Spleen (tissue), 11 donors: ENCODE measurements at regions not wholly inside any gene's neighbourhood (a gene's known extent, or its start where the extent isn't known, plus 50 kb on each side); places are given as distances from the start of the nearest gene placed in this dataset.

ENCODE experiments used
- DNase-seq: peaks from one replicate; pipeline ENCODE4 v3.0.0-alpha.2; 2020
- H3K27ac ChIP-seq, 8 donors: fragments of 200-600 bp; sonication (generic) in 7 of 8; 1 replicate in 4 of 8; 2 replicates in 4 of 8; pipeline versions ENCODE4 v1.5.0 to v1.8.0; 2016 to 2021; ENCODE audit warnings: inconsistent platforms in 4 of 8, mild to moderate bottlenecking in 4 of 8, moderate library complexity in 1 of 8
- H3K27me3 ChIP-seq, 7 donors: fragments of 200-600 bp; sonication (generic) in 6 of 7; replicated peaks in 1 of 7; 1 replicate in 4 of 7; 2 replicates in 3 of 7; pipeline versions ENCODE4 v1.5.0 to v1.8.0; 2016 to 2021; ENCODE audit warnings: inconsistent platforms in 3 of 7, mild to moderate bottlenecking in 1 of 7
- H3K36me3 ChIP-seq, 6 donors: fragments of 200-600 bp; sonication (generic) in 5 of 6; 1 replicate in 4 of 6; 2 replicates in 2 of 6; pipeline versions ENCODE4 v1.5.0 to v1.8.0; 2016 to 2021; ENCODE audit warnings: inconsistent platforms in 2 of 6
- H3K4me1 ChIP-seq, 6 donors: fragments of 200-600 bp; sonication (generic) in 5 of 6; 1 replicate in 3 of 6; 2 replicates in 3 of 6; pipeline versions ENCODE4 v1.5.0 to v1.8.0; 2016 to 2021; ENCODE audit warnings: inconsistent platforms in 3 of 6
- H3K4me3 ChIP-seq, 8 donors: fragments of 200-600 bp; sonication (generic) in 7 of 8; 1 replicate in 4 of 8; 2 replicates in 4 of 8; pipeline versions ENCODE4 v1.5.0 to v1.8.0; 2016 to 2021; ENCODE audit warnings: inconsistent platforms in 4 of 8, mild to moderate bottlenecking in 4 of 8, moderate library complexity in 2 of 8
- H3K9me3 ChIP-seq, 8 donors: fragments of 200-600 bp; sonication (generic) in 7 of 8; 1 replicate in 4 of 8; 2 replicates in 4 of 8; pipeline versions ENCODE4 v1.5.0 to v1.8.0; 2016 to 2021; ENCODE audit warnings: inconsistent platforms in 4 of 8
- CTCF ChIP-seq, 11 experiments: fragments of 200-600 bp in 7 of 11; fragments of 450-650 bp in 4 of 11; sonication (generic) in 4 of 11; IDR thresholded peaks in 8 of 11; conservative IDR thresholded peaks in 3 of 11; 1 replicate in 7 of 11; 2 replicates in 4 of 11; pipeline versions ENCODE4 v1.4.0 to v1.8.0; 2016 to 2021; ENCODE audit warnings: antibody characterized with exemption in 11 of 11, inconsistent platforms in 4 of 11, mild to moderate bottlenecking in 1 of 11
- POLR2A ChIP-seq, 3 donors: fragments of 450-650 bp; IDR thresholded peaks; one replicate each; pipeline ENCODE4 v1.5.1; 2017; ENCODE audit warnings: antibody characterized with exemption in 3 of 3, mild to moderate bottlenecking in 1 of 3
- POLR2AphosphoS5 ChIP-seq, 3 donors: sonication (generic); formaldehyde crosslinking; IDR thresholded peaks; one replicate each; pipeline ENCODE4 v1.5.1; 2017; ENCODE audit warnings: antibody characterized with exemption in 3 of 3
- WGBS, 5 donors: extraction: QIAGEN DNeasy Blood & Tissue Kit in 3 of 5; methylation state at CpG; one replicate each; pipeline versions ENCODE4 v1.1.5 to v1.1.7; 2013 to 2018; 5-methylcytosine and 5-hydroxymethylcytosine counted together
- intact Hi-C: fragments of 100-400 bp; cut with DNase I; formaldehyde crosslinking; loops from one replicate; pipeline ENCODE4 v1.15.0; 2023; ENCODE audit warnings: low total_unique reads
- donor health status: healthy with polysubstance abuse.
- donor health status: DM: no; HTN: no; CAD: no; lungs with moderate emphysema.
- donor health status: DM: no; HTN: no; CAD: no.
- donor health status: Bipolar disorder and iron deficiency.
- donor health status: healthy.
- donor health status: DM: no; HTN: no; CAD: no.
- donor health status: DM: yes; HTN: yes; CAD: no.

- no peak overlapping the region for H3K27ac ChIP-seq
- peaks cover 0 to 21% (median 4%) of the 10 kb centered on the region in 8 donors for H3K9me3 ChIP-seq
- no peak overlapping the region for H3K4me3 ChIP-seq
- 84 to 92% (median 87%) methylated on average over 6 of the region's 6 CpGs for WGBS, 5 donors
- DNase-seq: no peak
- H3K27me3 ChIP-seq: no peaks in the 10 kb centered on the region
- intact Hi-C loops: no loop called here
- no peaks in the 10 kb centered on the region for H3K36me3 ChIP-seq
- H3K4me1 ChIP-seq: peaks cover 0 to 24% (median 0%) of the 10 kb centered on the region in 6 donors
- TF ChIP-seq POLR2AphosphoS5 (IDR thresholded peaks at IDR 0.05) (no peak), CTCF (IDR thresholded peaks at IDR 0.05 in 8 of 11, conservative IDR thresholded peaks at IDR 0.05 in 3 of 11) (no peak), POLR2A (IDR thresholded peaks at IDR 0.05) (no peak)
Observed at GRCh38 chr10:124257781-124258180, 160.9 kb downstream of the OAT start.

GRCh38 chr10:124256151-124256550 lies 162.6 kb downstream of the OAT start:
- intact Hi-C loops: no loop called here
- WGBS, 5 donors: 76 to 91% (median 84%) methylated on average over 6 of the region's 6 CpGs
- Histone ChIP-seq H3K4me1 (peaks cover 0 to 34% (median 13%) of the 10 kb centered on the region in 6 donors), H3K27ac (no peak overlapping the region), H3K36me3 (no peaks in the 10 kb centered on the region), H3K9me3 (peaks cover 0 to 21% (median 4%) of the 10 kb centered on the region in 8 donors), H3K27me3 (no peaks in the 10 kb centered on the region), H3K4me3 (no peak overlapping the region)
- TF ChIP-seq POLR2AphosphoS5 (IDR thresholded peaks at IDR 0.05) (no peak), POLR2A (IDR thresholded peaks at IDR 0.05) (no peak), CTCF (IDR thresholded peaks at IDR 0.05 in 8 of 11, conservative IDR thresholded peaks at IDR 0.05 in 3 of 11) (no peak)
- peak; percentile 42 for DNase-seq

- 91 to 94% (median 91%) methylated on average over 5 of the region's 5 CpGs for WGBS, 5 donors
- Histone ChIP-seq H3K4me1 (peaks cover 3 to 40% (median 19%) of the 10 kb centered on the region in 6 donors), H3K36me3 (no peaks in the 10 kb centered on the region), H3K4me3 (no peak overlapping the region), H3K27me3 (no peaks in the 10 kb centered on the region), H3K9me3 (peaks cover 0 to 21% (median 4%) of the 10 kb centered on the region in 8 donors), H3K27ac (no peak overlapping the region)
- intact Hi-C loops: no loop called here
- peak; percentile 7 for DNase-seq
- TF ChIP-seq POLR2A (IDR thresholded peaks at IDR 0.05): no peak
- no peak for TF ChIP-seq CTCF (IDR thresholded peaks at IDR 0.05 in 8 of 11, conservative IDR thresholded peaks at IDR 0.05 in 3 of 11)
- no peak for TF ChIP-seq POLR2AphosphoS5 (IDR thresholded peaks at IDR 0.05)
Observed at GRCh38 chr10:124255556-124255955, 162.2 kb upstream of the CHST15 start.

- no peak for TF ChIP-seq POLR2AphosphoS5 (IDR thresholded peaks at IDR 0.05)
- DNase-seq: peak; percentile 45
- peaks cover 10 to 48% (median 28%) of the 10 kb centered on the region in 6 donors for H3K4me1 ChIP-seq
- no peak overlapping the region for H3K27ac ChIP-seq
- H3K9me3 ChIP-seq: peaks cover 0 to 18% (median 2%) of the 10 kb centered on the region in 8 donors
- no peak overlapping the region for H3K4me3 ChIP-seq
- H3K36me3 ChIP-seq: no peaks in the 10 kb centered on the region
- WGBS, 5 donors: 80 to 85% (median 81%) methylated on average over 8 of the region's 8 CpGs
- no peaks in the 10 kb centered on the region for H3K27me3 ChIP-seq
- intact Hi-C loops: no loop called here
Observed at GRCh38 chr10:124254490-124254889, 161.1 kb upstream of the CHST15 start.

GRCh38 chr10:124253006-124253405 lies 159.6 kb upstream of the CHST15 start:
- H3K9me3 ChIP-seq: peaks cover 0 to 9% (median 1%) of the 10 kb centered on the region in 8 donors
- H3K4me3 ChIP-seq: no peak overlapping the region
- intact Hi-C loops: no loop called here
- no peaks in the 10 kb centered on the region for H3K27me3 ChIP-seq
- TF ChIP-seq CTCF (IDR thresholded peaks at IDR 0.05 in 8 of 11, conservative IDR thresholded peaks at IDR 0.05 in 3 of 11) (no peak), POLR2A (IDR thresholded peaks at IDR 0.05) (no peak), POLR2AphosphoS5 (IDR thresholded peaks at IDR 0.05) (no peak)
- no peak for DNase-seq
- no peaks in the 10 kb centered on the region for H3K36me3 ChIP-seq
- peak overlapping the region in 2 of 8 donors; percentile 67 to 74 for H3K27ac ChIP-seq
- 38 to 92% (median 48%) methylated on average over 1 of the region's 1 CpG for WGBS, 5 donors
- peaks cover 10 to 54% (median 32%) of the 10 kb centered on the region in 6 donors for H3K4me1 ChIP-seq
